ENCODE measurements at regions not wholly inside any gene's neighbourhood (a gene's known extent, or its start where the extent isn't known, plus 50 kb on each side); places are given as distances from the start of the nearest gene placed in this dataset.

- no peak for DNase-seq (ENCODE audit: low spot score)
- peaks cover 8% of the 10 kb centered on the region for H3K4me1 ChIP-seq
- H3K36me3 ChIP-seq = no peaks in the 10 kb centered on the region
- Mint-ChIP-seq H3K4me1 (peaks cover 7% of the 10 kb centered on the region), H3K27ac (no peak overlapping the region), H3K4me3 (no peak overlapping the region), H3K36me3 (no peaks in the 10 kb centered on the region), H3K9me3 (no peaks in the 10 kb centered on the region), H3K27me3 (ENCODE audit: insufficient read depth, low read depth) (no peaks in the 10 kb centered on the region)
- H3K4me2 ChIP-seq = no peak overlapping the region
- no peak overlapping the region for H2AFZ ChIP-seq (replicated peaks)
- H4K20me1 ChIP-seq (ENCODE audit: low read depth) = no peaks in the 10 kb centered on the region
- no peak overlapping the region for H3K9ac ChIP-seq
- H3K27ac ChIP-seq = no peak overlapping the region
- TF ChIP-seq, protein P1, sequence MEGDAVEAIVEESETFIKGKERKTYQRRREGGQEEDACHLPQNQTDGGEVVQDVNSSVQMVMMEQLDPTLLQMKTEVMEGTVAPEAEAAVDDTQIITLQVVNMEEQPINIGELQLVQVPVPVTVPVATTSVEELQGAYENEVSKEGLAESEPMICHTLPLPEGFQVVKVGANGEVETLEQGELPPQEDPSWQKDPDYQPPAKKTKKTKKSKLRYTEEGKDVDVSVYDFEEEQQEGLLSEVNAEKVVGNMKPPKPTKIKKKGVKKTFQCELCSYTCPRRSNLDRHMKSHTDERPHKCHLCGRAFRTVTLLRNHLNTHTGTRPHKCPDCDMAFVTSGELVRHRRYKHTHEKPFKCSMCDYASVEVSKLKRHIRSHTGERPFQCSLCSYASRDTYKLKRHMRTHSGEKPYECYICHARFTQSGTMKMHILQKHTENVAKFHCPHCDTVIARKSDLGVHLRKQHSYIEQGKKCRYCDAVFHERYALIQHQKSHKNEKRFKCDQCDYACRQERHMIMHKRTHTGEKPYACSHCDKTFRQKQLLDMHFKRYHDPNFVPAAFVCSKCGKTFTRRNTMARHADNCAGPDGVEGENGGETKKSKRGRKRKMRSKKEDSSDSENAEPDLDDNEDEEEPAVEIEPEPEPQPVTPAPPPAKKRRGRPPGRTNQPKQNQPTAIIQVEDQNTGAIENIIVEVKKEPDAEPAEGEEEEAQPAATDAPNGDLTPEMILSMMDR (IDR thresholded peaks at IDR 0.05) = no peak
- TF ChIP-seq EZH2 (IDR thresholded peaks at IDR 0.05) = no peak
- no peaks in the 10 kb centered on the region for H3K27me3 ChIP-seq
- H3K9me3 ChIP-seq (ENCODE audit: low read depth) = no peaks in the 10 kb centered on the region
- no peaks in the 10 kb centered on the region for H3F3A ChIP-seq (ENCODE audit: low read depth)
- no peaks in the 10 kb centered on the region for H3K79me2 ChIP-seq (ENCODE audit: low read depth)
- no peak overlapping the region for H3K4me3 ChIP-seq
Observed at GRCh38 chr7:114152314-114152938, 233.6 kb upstream of the PPP1R3A start.

DNA sequence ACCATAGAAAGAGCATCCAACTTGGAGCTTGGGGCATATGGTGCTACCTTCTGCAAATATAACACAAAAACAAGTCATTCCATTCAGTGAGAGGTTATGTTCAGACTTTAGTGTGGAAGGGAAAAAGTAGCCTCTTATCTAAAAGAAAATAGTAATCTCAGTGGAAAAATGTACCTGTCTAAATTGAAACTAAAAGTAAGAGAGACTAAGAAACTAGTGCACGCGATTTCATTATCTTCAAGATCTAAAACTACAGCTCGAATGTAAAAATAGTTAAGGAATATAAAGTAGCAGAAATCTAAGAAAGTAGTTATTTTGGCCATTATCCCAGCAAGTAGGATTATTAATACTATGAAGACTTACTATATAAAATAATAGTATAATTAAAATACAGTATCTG is 233.0 kb upstream of the PPP1R3A start:
- no peak overlapping the region for H2AFZ ChIP-seq (replicated peaks)
- H3K4me1 Mint-ChIP-seq = peaks cover 7% of the 10 kb centered on the region
- no peak overlapping the region for H3K27ac Mint-ChIP-seq
- H3K27me3 Mint-ChIP-seq (ENCODE audit: insufficient read depth, low read depth) = no peaks in the 10 kb centered on the region
- H3K36me3 Mint-ChIP-seq = no peaks in the 10 kb centered on the region
- H3K9me3 ChIP-seq (ENCODE audit: low read depth) = no peaks in the 10 kb centered on the region
- H3K4me2 ChIP-seq = no peak overlapping the region
- H3K9me3 Mint-ChIP-seq = no peaks in the 10 kb centered on the region
- no peak overlapping the region for H3K4me3 ChIP-seq
- TF ChIP-seq, protein P1 (IDR thresholded peaks at IDR 0.05) = no peak
- TF ChIP-seq EZH2 (IDR thresholded peaks at IDR 0.05) (no peak), EZH2phosphoT487 (IDR thresholded peaks at IDR 0.05) (no peak)
- H3K9ac ChIP-seq = no peak overlapping the region
- no peaks in the 10 kb centered on the region for H3K36me3 ChIP-seq
- H3K4me3 Mint-ChIP-seq = no peak overlapping the region
- H3K4me1 ChIP-seq = peaks cover 8% of the 10 kb centered on the region
- H3K27ac ChIP-seq = no peak overlapping the region
- H3F3A ChIP-seq (ENCODE audit: low read depth) = no peaks in the 10 kb centered on the region
- H4K20me1 ChIP-seq (ENCODE audit: low read depth) = no peaks in the 10 kb centered on the region
- H3K79me2 ChIP-seq (ENCODE audit: low read depth) = no peaks in the 10 kb centered on the region
- no peaks in the 10 kb centered on the region for H3K27me3 ChIP-seq
- no peak for DNase-seq (ENCODE audit: low spot score)

DNA sequence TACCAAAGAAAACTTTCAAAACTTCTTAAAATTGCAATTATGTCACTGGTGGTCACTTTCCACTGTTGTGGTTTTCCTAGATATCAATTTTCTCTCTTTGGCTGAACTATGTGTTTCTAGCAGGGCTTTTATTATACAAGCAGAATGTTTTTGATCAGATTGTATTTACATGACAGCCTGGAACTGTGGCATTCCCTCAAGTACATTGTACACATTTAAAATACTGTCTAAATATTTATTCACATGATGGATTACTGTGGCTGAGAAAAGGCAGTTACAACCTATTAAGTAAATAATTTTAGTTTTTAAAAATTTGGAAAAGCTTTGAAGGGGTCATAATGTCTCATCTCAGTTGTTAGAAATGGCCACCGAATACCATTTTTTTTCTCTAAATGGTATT is 231.9 kb upstream of the PPP1R3A start:
- H3K4me2 ChIP-seq = no peak overlapping the region
- no peaks in the 10 kb centered on the region for H3K27me3 ChIP-seq
- H3K9ac ChIP-seq = no peak overlapping the region
- no peak overlapping the region for H3K4me3 ChIP-seq
- no peaks in the 10 kb centered on the region for H3K79me2 ChIP-seq (ENCODE audit: low read depth)
- Mint-ChIP-seq H3K9me3 (no peaks in the 10 kb centered on the region), H3K36me3 (no peaks in the 10 kb centered on the region), H3K27ac (no peak overlapping the region), H3K4me1 (peaks cover 4% of the 10 kb centered on the region), H3K4me3 (no peak overlapping the region), H3K27me3 (ENCODE audit: insufficient read depth, low read depth) (no peaks in the 10 kb centered on the region)
- H3K9me3 ChIP-seq (ENCODE audit: low read depth) = no peaks in the 10 kb centered on the region
- peaks cover 8% of the 10 kb centered on the region for H3K4me1 ChIP-seq
- TF ChIP-seq EZH2 (IDR thresholded peaks at IDR 0.05) = no peak
- TF ChIP-seq, protein P1 (IDR thresholded peaks at IDR 0.05) = no peak
- TF ChIP-seq EZH2phosphoT487 (IDR thresholded peaks at IDR 0.05) = no peak
- no peak for DNase-seq (ENCODE audit: low spot score)
- H3K36me3 ChIP-seq = no peaks in the 10 kb centered on the region
- H3F3A ChIP-seq (ENCODE audit: low read depth) = no peaks in the 10 kb centered on the region
- H2AFZ ChIP-seq (replicated peaks) = no peak overlapping the region
- H3K27ac ChIP-seq = no peak overlapping the region
- no peaks in the 10 kb centered on the region for H4K20me1 ChIP-seq (ENCODE audit: low read depth)

Measured in neural progenitor cell (in vitro differentiated cells).